HG03095 (cell line): ENCODE measurements at regions not wholly inside any gene's neighbourhood (a gene's known extent, or its start where the extent isn't known, plus 50 kb on each side); places are given as distances from the start of the nearest gene placed in this dataset.
A peak's percentile ranks its signal among the peaks of the same experiment; 100 is the strongest.
"Not testable (repeated sequence)": the region's sequence is repeated elsewhere in the genome, so short reads cannot be mapped to it uniquely, and the experiment has no call there.

Source experiments
- ATAC-seq: cut with Tn5 transposase; IDR thresholded peaks from one replicate; pipeline ENCODE4 v1.9.1; 2021; ENCODE audit warnings: moderate library complexity; ENCODE audit not compliant: unreplicated experiment

DNA sequence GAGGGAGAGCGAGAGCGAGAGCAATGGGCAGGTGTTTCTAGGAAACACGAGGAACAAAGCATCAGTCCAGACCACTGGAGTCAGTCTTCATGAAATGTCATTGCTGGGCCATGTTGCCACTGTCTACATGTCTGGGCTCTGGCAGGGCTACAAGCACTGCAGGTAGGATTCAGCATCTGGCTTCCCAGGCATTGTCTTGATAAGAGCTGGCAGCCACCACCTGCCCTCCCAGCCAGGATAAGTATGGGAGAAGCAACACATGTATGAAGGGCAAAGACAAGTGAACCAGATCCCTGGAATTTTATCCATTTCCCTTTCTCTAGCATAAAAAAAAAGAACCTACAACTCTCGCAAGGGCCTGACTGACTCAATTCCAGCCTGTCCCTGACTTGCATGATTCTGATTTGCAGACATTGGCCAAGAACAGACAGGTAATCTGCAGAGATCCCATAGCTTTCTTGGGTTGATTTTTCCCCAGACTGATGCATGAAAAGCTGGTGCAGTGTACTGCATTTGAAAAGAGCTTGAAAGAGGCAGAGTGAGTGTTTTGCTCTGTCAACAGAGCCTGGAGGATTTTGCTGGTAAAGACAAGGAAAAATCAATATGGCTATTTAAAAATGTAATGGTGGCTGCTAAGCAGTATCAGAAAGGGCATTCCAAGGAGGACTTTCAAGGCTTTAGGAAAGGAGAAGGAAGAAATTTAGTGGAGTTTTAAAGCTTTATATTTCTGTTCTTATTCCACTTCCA is 157.2 kb upstream of the MYRIP start:
- no peak for ATAC-seq

DNA sequence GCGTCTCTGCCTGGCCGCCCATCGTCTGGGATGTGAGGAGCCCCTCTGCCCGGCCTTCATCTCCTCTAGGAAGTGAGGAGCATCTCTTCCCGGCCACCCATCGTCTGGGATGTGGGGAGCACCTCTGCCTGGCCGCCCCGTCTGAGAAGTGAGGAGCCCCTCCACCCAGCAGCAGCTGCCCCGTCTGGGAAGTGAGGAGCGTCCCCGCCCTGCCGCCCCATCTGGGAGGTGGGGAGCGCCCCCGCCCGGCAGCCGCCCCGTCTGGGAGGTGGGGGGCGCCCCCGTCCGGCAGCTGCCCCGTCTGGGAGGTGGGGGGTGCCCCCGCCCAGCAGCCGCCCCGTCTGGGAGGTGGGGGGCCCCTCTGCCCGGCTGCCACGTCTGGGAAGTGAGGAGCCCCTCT is 153.7 kb upstream of the MYRIP start:
- not testable (repeated sequence) for ATAC-seq

DNA sequence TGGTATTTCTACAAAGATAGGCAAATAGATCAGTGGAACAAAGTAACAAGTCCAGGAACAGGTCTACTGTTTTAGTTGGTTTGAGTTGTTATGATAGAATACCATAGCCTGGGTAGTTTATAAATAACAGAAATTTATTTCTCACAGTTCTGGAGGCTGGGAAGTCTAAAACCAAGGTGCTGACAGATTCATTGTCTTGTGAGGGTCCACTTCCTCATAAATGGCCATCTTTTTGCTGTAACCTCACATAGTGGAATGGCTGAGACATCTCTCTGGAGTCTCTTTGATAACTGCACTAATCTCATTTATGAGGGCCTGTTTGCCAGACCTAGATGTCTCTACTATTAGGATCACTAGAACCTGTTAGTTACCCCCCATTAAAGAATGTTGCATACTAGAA is 152.3 kb upstream of the MYRIP start:
- ATAC-seq = no peak

DNA sequence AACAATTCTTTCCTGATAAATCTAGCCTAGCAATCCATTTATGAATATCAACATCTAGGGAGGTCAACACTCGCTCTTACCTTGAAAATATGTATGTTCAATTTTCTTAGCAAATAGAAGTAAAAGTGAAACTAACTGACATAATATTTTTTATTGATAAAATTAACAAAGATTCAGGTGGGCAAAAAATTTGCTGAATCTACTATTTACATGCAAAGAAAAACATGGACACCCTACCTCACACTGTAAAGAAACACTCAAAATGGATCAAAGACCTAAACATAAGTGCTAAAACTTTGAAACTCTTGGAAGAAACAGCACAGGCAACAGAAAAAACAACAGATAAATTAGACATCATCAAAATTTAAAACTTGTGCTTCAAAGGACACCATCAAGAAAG is 151.6 kb upstream of the MYRIP start:
- ATAC-seq = no peak

DNA sequence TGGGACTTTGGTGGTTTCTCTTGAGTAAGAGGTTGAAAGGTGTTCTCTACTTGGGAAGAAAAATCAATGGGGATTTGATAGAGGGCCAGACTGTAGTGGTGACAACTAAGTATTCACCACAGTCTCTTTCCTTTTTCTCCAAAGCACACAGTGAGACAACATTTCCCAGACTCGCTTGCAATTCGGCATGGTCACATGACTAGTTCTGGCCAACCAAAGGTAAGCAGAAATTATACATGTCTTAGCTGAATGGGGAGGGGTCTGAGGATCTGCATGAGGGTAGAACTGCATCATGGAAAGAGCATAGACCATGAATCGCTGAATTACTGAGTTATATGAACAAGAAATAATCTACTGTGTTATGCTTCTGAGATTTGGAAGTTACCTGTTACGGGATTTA is 144.5 kb upstream of the MYRIP start:
- ATAC-seq = no peak

DNA sequence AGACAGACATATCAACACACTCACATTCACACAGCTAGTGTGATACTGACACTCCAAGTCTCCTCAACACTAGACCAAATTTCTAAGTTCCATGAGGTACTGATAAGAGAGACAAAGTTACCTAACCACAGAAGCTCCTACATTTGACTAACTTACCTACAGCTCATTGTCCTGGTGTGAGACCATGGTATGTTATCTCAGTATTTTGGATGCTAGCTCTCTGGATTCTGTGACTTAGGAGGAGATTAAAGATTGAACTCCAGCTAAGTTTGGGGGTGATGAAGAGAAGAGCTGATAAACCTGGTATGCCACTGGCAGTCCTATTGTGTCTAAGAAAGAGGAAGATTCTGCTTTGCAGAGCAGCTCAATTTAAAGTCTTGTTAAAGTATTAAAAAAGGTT is 144.0 kb upstream of the MYRIP start:
- no peak for ATAC-seq

DNA sequence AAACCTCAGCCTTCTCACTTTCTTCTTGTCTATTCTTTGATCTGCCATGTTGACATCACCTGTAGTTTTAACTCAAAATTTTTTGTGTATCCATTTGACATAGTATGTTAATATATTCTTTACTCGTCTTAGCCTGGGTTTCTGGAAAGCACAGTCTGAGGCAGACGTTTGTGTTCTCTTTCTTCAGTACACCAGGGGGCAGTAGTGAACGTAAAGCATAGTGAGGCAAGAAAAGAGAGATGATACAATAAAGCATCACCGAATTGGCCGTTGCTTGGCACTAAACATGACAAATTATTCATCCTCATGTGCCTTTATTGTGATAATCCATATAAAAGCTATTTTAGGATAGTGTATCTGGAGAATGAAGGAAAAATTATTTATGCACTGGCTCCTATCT is 141.0 kb upstream of the MYRIP start:
- ATAC-seq = peak; percentile 55

DNA sequence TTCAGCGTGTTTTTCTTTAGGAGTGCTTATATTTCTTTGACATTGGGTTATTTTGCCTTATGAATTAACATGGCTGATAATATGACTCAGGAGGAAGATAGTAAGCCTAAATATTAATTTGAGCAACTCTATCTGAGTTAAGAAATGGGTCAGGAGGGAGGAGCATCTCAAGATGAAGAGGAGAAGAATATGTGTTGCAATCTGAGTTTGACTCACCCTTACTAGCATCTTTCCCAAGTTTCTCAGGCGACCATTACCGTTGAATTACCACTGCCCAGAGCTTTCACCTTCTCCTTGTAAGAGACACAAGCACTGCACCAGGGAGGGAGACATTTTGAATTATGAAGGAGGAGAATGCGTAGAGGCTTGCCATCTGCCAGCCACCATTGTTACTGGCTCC is 138.3 kb upstream of the MYRIP start:
- no peak for ATAC-seq

DNA sequence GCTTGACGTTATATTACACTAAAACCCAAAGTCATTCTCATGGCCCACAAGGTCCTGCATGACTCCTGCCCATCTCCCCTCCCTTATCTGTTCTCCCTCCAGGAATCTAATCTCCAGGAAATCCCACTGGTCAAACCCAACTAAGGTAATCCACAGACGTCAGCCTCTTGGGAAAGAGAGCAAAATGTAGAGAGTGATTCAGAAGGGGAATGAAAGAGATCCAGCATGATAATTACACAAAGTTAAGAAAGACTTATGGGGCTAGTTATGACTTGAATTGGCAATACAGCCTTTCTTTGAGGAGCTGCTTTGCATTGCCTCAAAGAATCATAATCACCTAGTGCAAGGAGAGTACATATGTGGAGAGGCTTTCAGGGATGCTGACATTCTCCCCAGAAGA is 137.8 kb upstream of the MYRIP start:
- ATAC-seq = no peak

DNA sequence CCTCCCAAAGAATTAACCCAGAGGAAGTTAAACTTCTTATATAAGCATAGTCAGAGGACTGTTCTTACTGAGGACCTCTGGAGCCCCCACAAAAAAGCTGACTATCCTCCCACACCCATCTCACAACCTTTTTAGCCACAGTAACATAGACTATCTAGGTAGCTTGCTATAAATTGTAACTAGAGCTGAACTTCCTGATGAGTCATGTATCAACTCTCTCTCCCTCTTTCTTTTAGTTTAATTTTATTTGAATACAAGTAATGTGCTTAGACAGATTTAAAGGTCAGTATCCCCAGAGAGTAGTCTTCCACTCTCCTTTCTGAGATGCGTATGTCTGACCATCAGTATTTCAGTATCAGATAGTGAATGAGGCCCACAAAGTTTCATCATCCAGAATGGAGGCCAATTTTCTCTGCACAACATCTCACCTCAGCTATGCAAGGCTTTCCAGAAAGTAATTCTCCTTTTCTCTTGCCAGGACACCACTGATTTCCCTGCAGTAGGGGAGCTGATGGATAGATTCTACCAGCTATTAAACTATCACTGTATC is 104.0 kb upstream of the MYRIP start:
- ATAC-seq = no peak

DNA sequence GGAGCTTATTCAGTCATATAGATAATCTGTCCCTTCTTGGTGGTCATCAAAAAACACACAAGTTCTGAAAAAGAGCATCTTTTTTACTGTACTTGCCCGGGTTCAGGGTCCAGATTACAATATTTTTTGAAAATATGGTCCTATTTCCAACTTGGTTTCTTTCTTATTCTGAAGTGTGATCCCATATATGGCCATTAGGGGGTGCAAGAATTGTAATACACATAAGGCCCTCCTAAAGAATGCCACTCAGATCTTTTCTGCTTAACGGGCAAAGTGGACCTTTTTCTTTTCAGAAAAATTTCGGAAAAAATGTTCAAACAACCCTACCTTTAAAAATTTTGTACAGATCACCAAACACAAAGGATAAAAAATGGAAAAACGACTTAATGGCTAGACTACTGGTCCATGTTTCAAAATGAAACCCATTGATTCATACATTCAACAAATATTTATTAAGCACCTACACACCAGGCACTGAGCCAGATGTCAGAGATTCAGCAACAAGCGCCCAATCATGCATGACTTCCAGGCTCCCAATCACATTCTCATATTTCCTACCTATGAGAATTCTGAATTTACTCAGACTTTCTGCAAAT is 102.0 kb upstream of the MYRIP start:
- no peak for ATAC-seq

DNA sequence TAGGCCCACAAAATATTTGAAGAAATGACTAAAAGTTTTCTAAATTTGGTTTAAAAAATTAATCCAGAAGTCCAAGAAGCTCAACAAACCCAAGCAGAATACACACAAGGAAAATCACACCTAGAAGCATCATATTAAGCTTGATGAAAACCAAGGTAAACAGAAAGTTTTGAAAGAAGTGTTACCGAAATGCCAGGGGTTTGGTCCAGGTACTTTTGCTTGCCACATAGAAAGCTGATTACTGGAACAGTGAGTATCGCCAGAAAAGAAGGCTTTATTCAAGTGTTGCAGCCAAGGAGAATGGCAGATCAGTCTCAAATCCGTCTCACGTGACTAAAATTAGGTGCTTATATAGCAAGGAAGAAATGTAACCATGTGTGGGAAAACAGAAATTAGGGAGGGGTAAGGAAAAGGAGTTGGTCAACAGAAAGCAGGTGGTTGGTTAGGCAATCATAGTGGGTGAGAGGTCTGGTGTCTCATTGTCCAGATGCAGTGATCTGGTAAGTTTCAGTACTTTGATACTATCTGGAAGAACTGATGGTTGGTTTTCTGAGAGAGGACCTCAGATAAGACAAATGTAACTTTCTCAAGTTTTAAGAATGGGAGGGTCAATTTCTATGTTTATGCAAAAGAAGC is 96.9 kb upstream of the MYRIP start:
- no peak for ATAC-seq

DNA sequence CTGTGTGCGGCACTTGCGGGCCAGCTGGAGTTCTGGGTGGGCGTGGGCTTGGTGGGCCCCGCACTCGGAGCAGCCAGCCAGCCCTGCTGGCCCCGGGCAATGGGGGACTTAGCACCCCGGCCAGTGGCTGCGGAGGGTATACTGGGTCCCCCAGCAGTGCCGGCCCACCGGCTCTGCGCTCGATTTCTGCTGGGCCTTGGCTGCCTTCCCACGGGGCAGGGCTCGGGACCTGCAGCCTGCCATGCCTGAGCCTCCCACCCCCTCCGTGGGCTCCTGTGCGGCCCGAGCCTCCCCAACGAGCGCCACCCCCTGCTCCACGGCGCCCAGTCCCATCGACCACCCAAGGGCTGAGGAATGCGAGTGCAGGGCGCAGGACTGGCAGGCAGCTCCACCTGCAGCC is 96.1 kb upstream of the MYRIP start:
- not testable (repeated sequence) for ATAC-seq

DNA sequence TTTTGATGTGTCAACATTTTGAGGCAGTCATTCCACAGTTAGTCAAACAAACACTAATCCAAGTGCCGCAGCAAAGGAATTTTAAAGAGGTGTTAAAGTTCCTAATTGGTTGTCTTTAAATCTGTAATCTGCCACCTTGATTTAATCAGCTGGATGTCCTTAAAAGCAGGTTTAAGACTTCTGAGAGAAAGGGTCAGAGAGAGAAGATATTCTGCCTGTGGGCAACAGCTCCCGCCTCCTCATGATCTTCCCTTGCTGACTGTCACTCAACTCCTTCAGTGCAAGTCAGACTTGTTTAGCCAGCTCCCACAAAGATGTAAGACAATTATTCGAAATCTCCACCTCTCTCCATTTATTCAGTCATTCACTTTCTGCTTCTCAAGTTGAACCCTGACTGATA is 92.6 kb upstream of the MYRIP start:
- ATAC-seq = no peak

DNA sequence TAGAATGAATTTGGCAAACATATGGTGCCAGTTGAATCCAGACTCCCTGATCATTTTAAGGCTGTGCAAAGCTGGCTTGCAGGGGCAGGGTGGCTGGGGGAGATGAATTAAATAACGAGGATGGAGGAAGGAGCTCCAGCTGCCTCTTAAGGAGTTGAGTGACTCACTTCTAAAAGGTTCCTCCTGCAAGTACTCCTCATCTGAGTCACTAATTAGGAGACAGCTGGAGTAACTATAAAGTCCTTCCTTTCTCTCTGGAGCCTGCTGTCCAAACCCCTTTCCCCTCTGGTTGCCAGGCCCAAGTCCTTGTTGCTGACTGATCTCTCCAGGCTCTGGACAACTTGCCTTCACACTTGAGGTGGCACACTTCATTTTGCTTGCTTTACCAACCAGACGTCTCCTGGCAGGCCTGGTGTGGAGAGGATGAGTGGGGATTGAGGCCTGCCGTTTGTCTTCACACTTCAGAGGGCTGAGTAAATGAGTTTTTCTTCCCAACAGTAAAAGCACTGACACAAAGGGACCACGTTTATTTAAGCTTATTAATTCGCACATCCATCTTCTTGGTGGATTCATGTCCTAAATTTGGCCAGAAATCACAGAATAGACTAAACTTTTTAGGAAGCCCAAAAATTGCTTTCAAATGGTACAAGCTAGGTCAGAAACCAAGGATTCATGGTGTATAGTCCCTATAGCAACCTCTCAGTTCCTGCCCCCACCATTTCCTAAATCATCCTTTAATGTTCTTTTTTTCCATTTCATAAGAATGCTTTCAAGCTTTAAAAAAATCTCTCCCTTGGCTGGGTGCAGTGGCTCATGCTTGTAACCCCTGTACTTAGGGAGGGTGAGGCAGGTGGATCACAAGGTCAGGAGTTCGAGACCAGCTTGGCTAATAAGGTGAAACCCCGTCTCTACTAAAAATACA is 90.5 kb upstream of the MYRIP start:
- no peak for ATAC-seq

DNA sequence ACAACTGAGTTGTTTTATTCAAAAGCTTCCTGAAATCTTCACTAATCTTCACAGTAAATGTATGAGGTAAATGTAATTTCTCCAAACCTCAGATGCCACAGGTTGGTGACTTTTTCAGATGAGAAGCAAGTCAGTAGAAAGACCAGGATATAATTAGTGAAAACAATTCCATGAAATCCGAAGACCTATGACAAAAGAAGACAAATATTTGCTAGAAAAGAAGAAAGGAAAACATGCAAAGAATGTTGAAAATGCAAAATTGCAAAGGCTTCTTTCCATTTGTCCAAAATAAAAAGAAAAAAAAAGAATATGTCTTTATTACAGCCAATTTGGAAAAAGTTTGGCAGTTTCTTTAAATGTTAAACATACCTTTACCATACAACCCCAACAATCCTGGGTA is 88.3 kb upstream of the MYRIP start:
- ATAC-seq = no peak

DNA sequence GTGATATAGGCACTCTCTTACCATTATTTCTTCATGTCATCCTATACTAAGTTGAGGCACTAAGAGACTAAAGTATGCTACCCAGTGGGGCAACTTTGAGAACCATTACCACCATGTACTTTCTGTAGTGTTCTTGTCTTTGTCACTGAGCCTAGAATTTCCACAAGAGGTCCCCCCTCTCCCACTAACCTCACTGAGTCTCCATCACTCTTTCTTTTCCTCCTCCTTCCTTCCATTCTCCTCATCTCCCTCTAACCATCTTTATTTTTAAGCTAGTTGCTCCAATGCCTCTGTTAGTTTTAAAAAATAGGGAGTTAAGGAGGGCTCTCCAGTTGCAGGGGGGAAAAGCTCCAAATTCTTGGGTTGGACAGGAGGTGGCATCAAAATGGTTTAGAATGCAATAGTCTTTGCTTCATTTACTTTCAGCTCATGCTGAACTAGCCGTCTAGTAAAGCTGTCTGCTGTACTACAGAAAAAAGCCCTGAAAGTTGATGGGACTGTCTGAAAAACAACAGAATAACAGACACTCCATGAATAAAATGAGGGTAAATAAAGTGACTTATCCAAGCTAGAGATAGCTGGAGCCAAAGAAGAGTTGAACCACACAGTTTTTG is 85.1 kb upstream of the MYRIP start:
- no peak for ATAC-seq

DNA sequence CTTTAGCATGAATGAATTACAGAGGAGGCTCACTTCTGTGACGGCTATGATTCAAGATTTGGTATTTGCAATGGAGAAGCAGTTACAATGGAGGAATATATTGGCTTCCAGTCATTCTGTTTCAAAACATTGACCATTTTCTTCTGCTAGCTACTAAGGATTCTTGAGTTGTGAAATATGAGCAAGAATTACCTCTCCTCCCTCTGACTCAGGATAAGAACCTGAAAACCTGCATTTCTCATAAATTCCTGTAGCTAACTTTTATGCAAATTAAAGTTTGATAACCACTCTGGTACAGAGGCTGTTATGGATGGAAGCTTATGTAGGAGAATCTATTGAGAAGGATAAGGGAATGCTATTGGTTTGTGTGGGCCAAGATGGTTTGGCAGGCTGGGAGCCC is 84.1 kb upstream of the MYRIP start:
- no peak for ATAC-seq

DNA sequence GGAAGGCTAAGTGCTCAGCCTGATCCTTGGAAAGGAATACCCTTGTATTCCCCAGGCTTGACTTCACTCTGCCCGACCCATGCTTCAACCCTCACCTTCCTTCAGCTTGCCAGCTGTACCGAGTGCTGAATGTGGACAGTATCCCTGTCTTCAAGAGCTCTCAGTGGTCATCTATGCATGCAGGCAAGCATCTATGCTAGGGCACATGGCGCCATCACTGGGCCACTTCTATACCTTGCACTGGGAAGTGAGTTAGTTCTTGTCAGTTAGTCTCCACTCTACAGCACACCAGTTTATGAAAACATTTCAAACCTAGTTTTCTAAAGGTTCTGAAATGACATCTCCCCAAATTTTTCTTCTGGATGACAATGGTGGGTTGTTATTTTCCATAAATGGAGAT is 82.0 kb upstream of the MYRIP start:
- ATAC-seq = no peak

DNA sequence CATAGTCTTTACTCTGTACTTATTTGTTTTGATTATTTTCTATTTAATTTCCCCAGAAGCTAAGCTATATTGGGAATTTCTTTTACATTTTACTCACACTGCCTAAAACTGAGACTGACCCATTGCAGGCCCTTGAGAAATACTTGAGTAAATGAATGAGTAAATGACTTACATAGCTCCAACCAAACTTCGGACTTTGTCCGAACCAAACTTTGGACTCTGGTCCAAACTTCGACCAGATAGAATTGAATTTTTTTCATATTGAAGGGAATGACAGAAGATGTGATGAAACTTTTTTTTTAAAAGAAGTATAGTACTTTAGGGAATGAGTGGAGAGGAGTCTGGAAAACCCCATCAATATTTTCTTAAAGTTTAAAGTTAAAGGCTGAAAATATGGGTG is 75.6 kb upstream of the MYRIP start:
- ATAC-seq = no peak

DNA sequence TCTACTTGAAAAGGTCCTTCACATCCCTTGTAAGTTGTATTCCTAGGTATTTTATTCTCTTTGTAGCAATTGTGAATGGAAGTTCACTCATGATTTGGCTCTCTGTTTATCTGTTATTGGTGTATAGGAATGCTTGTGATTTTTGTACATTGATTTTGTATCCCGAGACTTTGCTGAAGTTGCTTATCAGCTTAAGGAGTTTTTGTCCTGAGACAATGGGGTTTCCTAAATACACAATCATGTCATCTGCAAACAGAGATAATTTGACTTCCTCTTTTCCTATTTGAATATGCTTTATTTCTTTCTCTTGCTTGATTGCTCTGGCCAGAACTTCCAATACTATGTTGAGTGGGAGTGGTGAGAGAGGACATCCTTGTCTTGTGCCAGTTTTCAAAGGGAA is 69.8 kb upstream of the MYRIP start:
- ATAC-seq = not testable (repeated sequence)
